Posterior cingulate gyrus (tissue), 11 donors: ENCODE measurements at regions not wholly inside any gene's neighbourhood (a gene's known extent, or its start where the extent isn't known, plus 50 kb on each side); places are given as distances from the start of the nearest gene placed in this dataset.

Experiments used
- DNase-seq, 10 donors: peaks; one replicate each; pipeline versions ENCODE4 v3.0.0 to v3.0.0-alpha.2; 2020 to 2021; ENCODE audit warnings: mixed read lengths in 3 of 10
- intact Hi-C: fragments of 100-400 bp; cut with DNase I; formaldehyde crosslinking; loops from one replicate; pipeline ENCODE4 v1.15.1; 2023

GRCh38 chr17:72297326-72298115 is 176.7 kb downstream of the SOX9 start:
- no peak for DNase-seq
- intact Hi-C loops: no loop called here

GRCh38 chr17:72299100-72299499 is 178.3 kb downstream of the SOX9 start:
- intact Hi-C loops: no loop called here
- DNase-seq: no peak

GRCh38 chr17:72299592-72299991 is 178.8 kb downstream of the SOX9 start:
- DNase-seq: no peak
- intact Hi-C loops: no loop called here

GRCh38 chr17:72301887-72302286 is 181.1 kb downstream of the SOX9 start:
- peak in 1 of 10 donors; percentile 52 for DNase-seq
- intact Hi-C loops: no loop called here

- no peak for DNase-seq
- intact Hi-C loops: no loop called here
These were observed 181.9 kb downstream of the SOX9 start for GRCh38 chr17:72302735-72303134.

GRCh38 chr17:72303787-72304733 is 183.2 kb downstream of the SOX9 start:
- DNase-seq: no peak
- intact Hi-C loops: no loop called here

- intact Hi-C loops: no loop called here
- DNase-seq: no peak
These were observed 184.0 kb downstream of the SOX9 start for GRCh38 chr17:72304859-72305258.

GRCh38 chr17:72305472-72305871 is 184.7 kb downstream of the SOX9 start:
- intact Hi-C loops: no loop called here
- DNase-seq: no peak

- intact Hi-C loops: no loop called here
- DNase-seq: no peak
These were observed 185.2 kb downstream of the SOX9 start for GRCh38 chr17:72306037-72306436.

GRCh38 chr17:72307836-72308235 is 187.0 kb downstream of the SOX9 start:
- intact Hi-C loops: no loop called here

GRCh38 chr17:72308744-72309385 is 188.0 kb downstream of the SOX9 start:
- intact Hi-C loops: no loop called here
- DNase-seq: no peak

More at GRCh38 chr17:72307836-72308235, 187.0 kb downstream of the SOX9 start:
- DNase-seq: no peak

- intact Hi-C loops: no loop called here
- no peak for DNase-seq
These were observed 190.2 kb downstream of the SOX9 start for GRCh38 chr17:72311004-72311403.

GRCh38 chr17:72315122-72315913 is 194.5 kb downstream of the SOX9 start:
- no peak for DNase-seq
- intact Hi-C loops: no loop called here

- no peak for DNase-seq
- intact Hi-C loops: no loop called here
These were observed 197.3 kb downstream of the SOX9 start for GRCh38 chr17:72318131-72318530.

GRCh38 chr17:72321896-72322295 is 201.1 kb downstream of the SOX9 start:
- DNase-seq: no peak
- intact Hi-C loops: no loop called here

GRCh38 chr17:72332367-72332766 is 211.5 kb downstream of the SOX9 start:
- intact Hi-C loops: loop anchor here (10.0 kb wide), 1 partner anchor 208 kb away; the partner anchor contains the start of gene SOX9
- DNase-seq: no peak

- intact Hi-C loops: loop anchor here (10.0 kb wide), 1 partner anchor 209 kb away; the partner anchor contains the start of gene SOX9
- no peak for DNase-seq
These were observed 212.8 kb downstream of the SOX9 start for GRCh38 chr17:72333570-72333969.

- intact Hi-C loops: loop anchor here (10.0 kb wide), 1 partner anchor 209 kb away; the partner anchor contains the start of gene SOX9
- no peak for DNase-seq
These were observed 213.4 kb downstream of the SOX9 start for GRCh38 chr17:72334205-72334604.

- intact Hi-C loops: loop anchor here (10.0 kb wide), 1 partner anchor 211 kb away; the partner anchor contains the start of gene SOX9
- DNase-seq: peak in 4 of 10 donors; percentile 16 to 76 (median 46)
These were observed 215.4 kb downstream of the SOX9 start for GRCh38 chr17:72336026-72336803.
